GM21360 (cell line): ENCODE measurements at regions not wholly inside any gene's neighbourhood (a gene's known extent, or its start where the extent isn't known, plus 50 kb on each side); places are given as distances from the start of the nearest gene placed in this dataset.

ENCODE experiments used
- ATAC-seq: cut with Tn5 transposase; IDR thresholded peaks from one replicate; pipeline ENCODE4 v1.9.1; 2021; ENCODE audit warnings: mild to moderate bottlenecking, moderate library complexity; ENCODE audit not compliant: unreplicated experiment

- ATAC-seq, result no peak
Observed at GRCh38 chr12:130016986-130017385, 113.2 kb upstream of the TMEM132D start.

GRCh38 chr12:130017591-130018449 lies 114.0 kb upstream of the TMEM132D start:
- ATAC-seq, result no peak

DNA sequence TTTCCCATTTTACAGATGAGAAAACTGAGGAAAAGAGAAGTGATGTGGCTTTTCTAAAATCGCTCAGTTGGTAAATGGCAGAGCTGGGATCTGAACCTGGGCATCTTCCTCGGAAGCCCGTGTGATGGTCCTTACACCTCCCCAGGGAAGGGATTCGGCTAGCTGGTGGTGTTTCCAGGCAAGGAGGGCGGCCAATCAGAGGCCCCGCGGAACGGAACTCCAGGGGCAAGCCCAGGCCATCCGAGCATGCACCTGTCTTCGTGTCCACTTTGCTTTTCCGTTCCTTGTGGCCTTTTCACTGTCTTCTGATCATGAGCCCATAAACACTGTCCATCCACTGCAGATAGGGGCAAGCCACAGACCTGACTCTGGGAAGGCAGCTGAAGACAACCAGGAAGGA lies 114.8 kb upstream of the TMEM132D start:
- no peak for ATAC-seq

GRCh38 chr12:130026608-130027176 lies 122.9 kb upstream of the TMEM132D start:
- no peak for ATAC-seq

- no peak for ATAC-seq
Observed at GRCh38 chr12:130027798-130028197, 124.0 kb upstream of the TMEM132D start.

DNA sequence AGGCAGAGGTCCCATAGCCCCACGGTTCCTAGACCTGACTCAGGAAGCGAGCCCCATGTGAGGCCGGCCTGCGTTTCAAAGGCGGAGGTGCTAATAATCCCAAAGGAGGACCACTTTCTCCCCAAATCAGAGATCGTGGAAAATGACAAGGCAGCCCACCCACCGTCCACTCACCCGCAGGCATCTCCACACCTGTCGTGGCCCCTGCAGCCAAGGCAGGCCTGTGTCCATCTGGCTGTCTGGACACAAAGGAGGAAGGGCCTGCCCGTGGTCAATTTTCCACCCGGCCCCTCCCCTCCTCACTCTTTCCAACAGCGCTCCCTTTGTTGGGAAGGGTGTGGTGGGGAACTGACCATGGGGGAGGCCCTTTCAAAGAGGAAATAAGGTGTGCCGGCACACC lies 125.3 kb upstream of the TMEM132D start:
- ATAC-seq, result no peak

GRCh38 chr12:130031041-130031440 lies 127.2 kb upstream of the TMEM132D start:
- no peak for ATAC-seq

DNA sequence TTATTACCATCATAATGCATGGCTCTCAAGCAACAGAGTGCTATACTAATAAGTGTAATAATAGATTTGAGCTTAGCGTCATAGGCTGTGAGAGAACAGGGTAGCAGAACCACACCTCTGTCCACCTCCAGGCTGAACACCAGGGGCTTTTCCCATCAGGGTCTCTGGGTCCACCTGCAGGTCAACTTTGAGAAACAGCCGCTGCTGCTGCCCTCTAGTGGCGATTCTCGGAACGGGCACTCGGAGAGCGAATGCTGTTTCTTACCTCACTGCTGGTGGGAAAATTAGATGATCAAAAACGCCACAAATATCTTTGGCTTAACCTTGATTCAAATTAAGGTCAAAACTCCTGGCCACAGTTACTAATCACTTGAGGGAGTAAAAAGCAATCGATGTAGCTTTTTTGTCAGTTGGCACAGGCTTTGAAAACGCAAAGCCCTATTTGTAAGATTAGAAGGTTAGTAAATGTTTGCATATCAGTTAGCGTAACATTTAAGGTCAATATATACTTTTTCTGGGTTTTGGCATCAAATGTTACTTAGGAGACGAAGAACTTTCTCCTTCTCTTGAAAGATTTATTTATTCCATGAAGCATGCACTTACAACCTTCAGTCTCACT lies 127.9 kb upstream of the TMEM132D start:
- no peak for ATAC-seq

- no peak for ATAC-seq
Observed at GRCh38 chr12:130041983-130042812, 120.1 kb upstream of the FZD10 start.

DNA sequence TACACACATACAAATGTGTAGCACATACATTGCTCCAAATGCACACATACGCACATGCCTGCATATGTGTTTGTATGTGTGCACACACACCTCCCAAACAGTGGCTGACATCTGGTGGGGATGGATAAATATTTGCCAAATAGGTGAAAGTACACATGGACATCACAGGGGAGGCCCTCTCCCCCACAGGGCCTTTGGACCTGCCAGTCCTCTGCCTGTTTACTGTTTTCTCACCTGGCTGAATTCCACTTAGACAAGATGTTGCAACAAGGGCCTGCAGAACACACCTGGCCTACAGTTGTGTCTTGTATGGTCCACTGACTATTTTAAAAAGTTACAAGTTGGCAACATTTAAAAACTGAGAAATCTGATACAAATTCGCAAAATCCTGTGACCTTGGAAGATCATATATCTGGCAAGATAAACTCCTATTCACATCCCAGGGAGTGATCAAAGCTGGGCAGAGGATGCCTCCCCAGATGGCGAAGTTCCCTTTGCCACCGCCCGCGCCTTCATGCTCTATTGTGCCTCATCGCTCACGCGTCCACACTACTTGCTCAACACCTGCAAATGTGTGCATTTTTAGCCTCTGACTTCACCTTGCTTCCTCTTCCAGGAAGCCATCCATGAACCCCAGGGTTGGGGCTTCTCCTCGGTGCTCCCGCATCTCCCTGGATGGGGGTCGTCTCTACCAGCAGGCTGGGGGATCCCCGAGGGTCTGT lies 118.4 kb upstream of the FZD10 start:
- no peak for ATAC-seq

DNA sequence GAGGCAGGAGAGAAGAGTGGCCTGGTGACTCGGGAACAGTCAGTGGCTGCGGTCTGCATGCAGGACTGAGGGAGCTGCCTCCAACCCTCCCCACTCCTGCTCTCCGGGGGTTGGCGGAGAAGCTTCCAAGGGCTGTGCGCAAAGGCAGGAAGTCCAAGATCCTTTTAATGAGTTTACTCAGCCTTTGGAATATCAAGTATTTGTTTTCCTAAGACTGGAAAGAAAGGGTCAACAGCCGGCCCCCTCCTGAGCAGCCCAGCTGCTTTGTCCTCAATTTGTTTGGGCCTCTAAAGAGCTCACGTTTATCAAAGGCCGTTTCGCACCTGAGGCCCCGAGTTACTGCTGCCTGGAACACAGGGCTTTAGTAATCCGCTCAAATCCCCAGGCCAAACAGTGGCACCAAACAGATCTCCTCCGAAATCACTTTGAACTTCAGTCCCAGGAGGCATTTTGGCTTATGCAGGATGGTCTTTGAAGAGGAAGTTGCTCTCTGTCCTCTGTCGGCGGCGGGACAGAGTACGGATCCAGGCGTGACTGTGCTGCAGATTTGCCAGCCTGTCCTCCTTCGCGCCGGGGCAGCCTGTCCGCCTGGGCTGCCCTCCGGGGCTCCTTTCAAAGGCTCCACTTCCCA lies 117.2 kb upstream of the FZD10 start:
- ATAC-seq, result no peak

DNA sequence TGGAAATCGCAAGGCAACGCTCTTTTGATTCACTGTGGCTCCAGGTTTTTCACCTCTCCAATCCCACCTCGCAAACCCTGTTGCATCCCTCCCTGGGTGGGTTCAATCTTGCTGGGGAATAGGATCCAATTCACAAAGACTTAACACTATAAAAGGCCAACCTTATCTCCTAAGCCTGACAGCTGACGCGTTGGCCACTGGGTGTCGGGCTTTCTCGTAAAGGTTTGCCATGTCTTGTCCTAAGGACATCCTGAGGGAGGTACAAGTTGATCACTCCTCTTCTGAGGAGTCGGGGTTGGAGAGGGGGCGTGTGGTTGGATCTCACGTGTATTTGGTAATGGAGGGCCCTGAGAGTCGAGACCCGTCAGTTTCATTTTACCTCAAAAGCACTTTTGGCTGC lies 112.6 kb upstream of the FZD10 start:
- no peak for ATAC-seq

DNA sequence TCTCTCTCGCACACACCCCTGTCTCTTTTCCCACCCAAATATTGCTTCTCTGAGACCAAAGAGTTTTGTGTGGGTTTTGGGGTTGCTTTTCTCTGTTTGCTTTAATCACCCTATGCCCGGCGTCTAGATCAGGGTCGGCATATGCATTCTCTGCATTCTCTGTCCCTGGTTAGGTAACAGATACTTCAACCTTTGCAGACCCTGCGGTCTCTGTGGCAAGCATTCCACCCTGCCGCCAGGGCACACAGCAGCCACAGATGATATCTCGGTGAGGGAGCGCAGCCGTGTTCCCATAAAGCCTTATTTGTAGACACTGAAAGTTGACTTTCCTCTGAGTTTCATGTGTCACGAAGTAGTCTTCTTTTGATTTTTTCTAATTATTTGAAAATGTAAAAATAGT lies 110.4 kb upstream of the FZD10 start:
- ATAC-seq, result no peak

GRCh38 chr12:130053651-130054069 lies 108.6 kb upstream of the FZD10 start:
- ATAC-seq, result no peak

- no peak for ATAC-seq
Observed at GRCh38 chr12:130054803-130055202, 107.5 kb upstream of the FZD10 start.

- ATAC-seq, result no peak
Observed at GRCh38 chr12:130058926-130059472, 103.3 kb upstream of the FZD10 start.

DNA sequence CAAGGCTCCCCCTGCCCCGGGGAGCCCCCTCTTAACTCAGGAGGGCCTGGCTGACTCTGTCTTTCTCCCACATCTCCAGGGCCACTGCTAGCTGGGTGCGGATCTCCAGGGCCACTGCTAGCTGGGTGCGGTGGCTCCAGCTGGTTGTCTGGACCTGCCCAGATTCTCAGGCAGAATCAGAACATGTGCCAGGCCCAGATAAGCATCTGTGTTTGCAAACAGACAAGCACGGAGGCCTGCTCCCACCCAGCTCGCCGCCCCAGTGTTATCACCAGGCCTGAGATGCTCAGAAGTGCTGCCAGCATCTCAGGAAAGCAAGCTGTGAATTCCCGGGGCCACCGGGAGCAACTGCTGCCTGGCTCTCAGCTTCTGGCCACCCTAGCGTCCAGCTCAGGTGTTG lies 98.4 kb upstream of the FZD10 start:
- ATAC-seq, result no peak

GRCh38 chr12:130064999-130065398 lies 97.3 kb upstream of the FZD10 start:
- ATAC-seq, result no peak

- ATAC-seq, result no peak
Observed at GRCh38 chr12:130066742-130067141, 95.5 kb upstream of the FZD10 start.

- no peak for ATAC-seq
Observed at GRCh38 chr12:130068741-130069140, 93.5 kb upstream of the FZD10 start.
